ENCODE measurements at regions not wholly inside any gene's neighbourhood (a gene's known extent, or its start where the extent isn't known, plus 50 kb on each side); places are given as distances from the start of the nearest gene placed in this dataset.

GRCh38 chr2:173750353-173750801 lies 214.8 kb downstream of the SP3 start:
- no peak overlapping the region for H3K4me3 Mint-ChIP-seq
- H2AK5ac ChIP-seq (ENCODE audit: insufficient read length, low read length) = peak overlapping the region; percentile 57
- H3K18ac ChIP-seq (ENCODE audit: insufficient read length, low read depth, low read length) = peak overlapping the region; percentile 43
- no peak overlapping the region for H2BK12ac ChIP-seq (ENCODE audit: insufficient read length, low read depth, low read length)
- no peak overlapping the region for H2BK5ac ChIP-seq (ENCODE audit: insufficient read length, low read length)
- H3K9ac ChIP-seq (ENCODE audit: extremely low read depth, insufficient read length, low read length) = no peak overlapping the region
- TF ChIP-seq, protein P1, sequence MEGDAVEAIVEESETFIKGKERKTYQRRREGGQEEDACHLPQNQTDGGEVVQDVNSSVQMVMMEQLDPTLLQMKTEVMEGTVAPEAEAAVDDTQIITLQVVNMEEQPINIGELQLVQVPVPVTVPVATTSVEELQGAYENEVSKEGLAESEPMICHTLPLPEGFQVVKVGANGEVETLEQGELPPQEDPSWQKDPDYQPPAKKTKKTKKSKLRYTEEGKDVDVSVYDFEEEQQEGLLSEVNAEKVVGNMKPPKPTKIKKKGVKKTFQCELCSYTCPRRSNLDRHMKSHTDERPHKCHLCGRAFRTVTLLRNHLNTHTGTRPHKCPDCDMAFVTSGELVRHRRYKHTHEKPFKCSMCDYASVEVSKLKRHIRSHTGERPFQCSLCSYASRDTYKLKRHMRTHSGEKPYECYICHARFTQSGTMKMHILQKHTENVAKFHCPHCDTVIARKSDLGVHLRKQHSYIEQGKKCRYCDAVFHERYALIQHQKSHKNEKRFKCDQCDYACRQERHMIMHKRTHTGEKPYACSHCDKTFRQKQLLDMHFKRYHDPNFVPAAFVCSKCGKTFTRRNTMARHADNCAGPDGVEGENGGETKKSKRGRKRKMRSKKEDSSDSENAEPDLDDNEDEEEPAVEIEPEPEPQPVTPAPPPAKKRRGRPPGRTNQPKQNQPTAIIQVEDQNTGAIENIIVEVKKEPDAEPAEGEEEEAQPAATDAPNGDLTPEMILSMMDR (conservative IDR thresholded peaks at IDR 0.05) = peak; percentile 23; the same call in 2 of the 3 replicates
- H3K27ac ChIP-seq (ENCODE audit: insufficient read length, low read depth, low read length) = no peak overlapping the region
- H3K23me2 ChIP-seq (ENCODE audit: insufficient read length, low read depth, low read length, poor library complexity, severe bottlenecking) = no peaks in the 10 kb centered on the region
- no peak overlapping the region for H4K5ac ChIP-seq (ENCODE audit: insufficient read length, low read depth, low read length)
- peaks cover 16% of the 10 kb centered on the region for H3K4me1 ChIP-seq (ENCODE audit: insufficient read depth, low read length)
- no peaks in the 10 kb centered on the region for H3K9me3 ChIP-seq (ENCODE audit: control insufficient read depth, low read depth, low read length)
- H3K4me1 Mint-ChIP-seq = peaks cover 49 to 50% of the 10 kb centered on the region in 2 experiments
- H3K27ac Mint-ChIP-seq = peak overlapping the region in 2 of 3 experiments; percentile 18 to 32; a peak in 3 of 7 replicates
- H3K14ac ChIP-seq (ENCODE audit: insufficient read depth, low read length) = 0 out of 2 replicates have a peak overlapping the region, but pooled peaks have one; percentile 20
- no peaks in the 10 kb centered on the region for H3K27me3 Mint-ChIP-seq (ENCODE audit: low read depth)
- H4K8ac ChIP-seq (replicated peaks; ENCODE audit: insufficient read length, low read depth, low read length) = no peak overlapping the region
- no peaks in the 10 kb centered on the region for H4K20me1 ChIP-seq (ENCODE audit: control insufficient read depth, insufficient read depth, insufficient read length)
- H3K4me2 ChIP-seq (ENCODE audit: insufficient read depth, insufficient read length, low read length) = no peak overlapping the region
- no peaks in the 10 kb centered on the region for H3K36me3 Mint-ChIP-seq (ENCODE audit: insufficient read depth in 1 of 3, low read depth in 3 of 3)
- no peaks in the 10 kb centered on the region for H3K9me3 Mint-ChIP-seq
- H3K4ac ChIP-seq (ENCODE audit: low read depth, low read length) = no peak overlapping the region
- H3K56ac ChIP-seq (ENCODE audit: insufficient read length, low read depth, low read length) = no peak overlapping the region
- no peak overlapping the region for H3T11ph ChIP-seq (ENCODE audit: low read length)
- no CpG with 5 or more reads among the region's 7 CpGs for WGBS (ENCODE audit: extremely low coverage, insufficient read length, low lambda C conversion rate)
- no peaks in the 10 kb centered on the region for H3K27me3 ChIP-seq (ENCODE audit: insufficient read depth, low read length)
- no peak overlapping the region for H4K91ac ChIP-seq (ENCODE audit: insufficient read length, low read depth, low read length)
- peak; percentile 53 for DNase-seq
- no peaks in the 10 kb centered on the region for H3K79me1 ChIP-seq (ENCODE audit: insufficient read depth, low read depth, low read length, poor library complexity, severe bottlenecking)
- H2BK20ac ChIP-seq (ENCODE audit: low read depth, low read length, poor library complexity, severe bottlenecking) = no peak overlapping the region
- no peaks in the 10 kb centered on the region for H3K79me2 ChIP-seq (ENCODE audit: insufficient read depth, low read length)
- H2AFZ ChIP-seq (ENCODE audit: low read length) = no peak overlapping the region
- H3K23ac ChIP-seq (ENCODE audit: insufficient read length, low read depth, low read length) = no peak overlapping the region
- no peak overlapping the region for H2BK15ac ChIP-seq (ENCODE audit: low read depth, low read length)
- no peak overlapping the region for H2BK120ac ChIP-seq (ENCODE audit: low read depth, low read length, poor library complexity, severe bottlenecking)
